H1 (cell line): ENCODE measurements at regions not wholly inside any gene's neighbourhood (a gene's known extent, or its start where the extent isn't known, plus 50 kb on each side); places are given as distances from the start of the nearest gene placed in this dataset.

Experiments
- CTCF ChIP-seq, 3 experiments: IDR thresholded peaks; 1 replicate in 2 of 3; 2 replicates in 1 of 3; pipeline versions ENCODE4 v1.5.1 to v1.6.1; 2011; ENCODE audit warnings: low read length in 3 of 3, mild to moderate bottlenecking in 3 of 3, inconsistent platforms in 2 of 3, low read depth in 1 of 3, moderate library complexity in 1 of 3; ENCODE audit not compliant: insufficient read depth in 1 of 3; ENCODE audit errors: control extremely low read depth in 1 of 3
- HDAC6 ChIP-seq: IDR thresholded peaks from one replicate; pipeline ENCODE4 v1.7.1; 2012; ENCODE audit warnings: low read depth, mild to moderate bottlenecking, inconsistent platforms, low read length, moderate library complexity
- POU5F1 ChIP-seq: IDR thresholded peaks from 2 replicates; pipeline ENCODE4 v1.6.1; 2011; ENCODE audit warnings: low read depth, mild to moderate bottlenecking, low read length, moderate library complexity
- SP1 ChIP-seq: IDR thresholded peaks from 2 replicates; pipeline ENCODE4 v1.6.1; 2011; ENCODE audit warnings: low read depth, low read length
- TEAD4 ChIP-seq: IDR thresholded peaks from 2 replicates; pipeline ENCODE4 v1.6.1; 2012; ENCODE audit warnings: low read depth, low read length, inconsistent platforms, mixed read lengths
- ZNF274 ChIP-seq: IDR thresholded peaks from 2 replicates; pipeline ENCODE4 v1.7.0; 2012; ENCODE audit warnings: low read length, borderline replicate concordance; ENCODE audit errors: extremely low read depth

GRCh38 chr6:4651831-4652467 is 124.3 kb upstream of the CDYL start (continued):
- TF ChIP-seq CTCF (IDR thresholded peaks at IDR 0.05; ENCODE audit: control extremely low read depth in 1 of 3, insufficient read depth in 1 of 3, low read depth in 1 of 3, low read length in 3 of 3), result no peak
- TF ChIP-seq TEAD4, result no peak
- TF ChIP-seq ZNF274, result no peak
- TF ChIP-seq HDAC6, result no peak
- TF ChIP-seq SP1, result no peak
- TF ChIP-seq POU5F1, result no peak
